IMR-90 (cell line): ENCODE measurements at regions not wholly inside any gene's neighbourhood (a gene's known extent, or its start where the extent isn't known, plus 50 kb on each side); places are given as distances from the start of the nearest gene placed in this dataset.

Experiments used
- ATAC-seq: fragments of 200-7000 bp; cut with Tn5 transposase; 2 replicates; pipeline ENCODE4 v1.9.1; 2020; ENCODE audit warnings: low read depth, mild to moderate bottlenecking, moderate library complexity
- BruUV-seq: library from RNA; stranded (reverse); fragments of 400-500 nt; replicated peaks from 2 replicates; lab custom pipeline; 2021; lab: Mats Ljungman, UMichigan
- CTCF ChIA-PET: fragments of 300-600 bp; formaldehyde crosslinking; extraction: SDS; loops from one replicate; lab custom pipeline; 2021; ENCODE audit warnings: antibody characterized with exemption; lab: Yijun Ruan, JAX
- POLR2A ChIA-PET: fragments of 300-600 bp; sonication (Branson Sonifier 250); formaldehyde crosslinking; loops from one replicate; lab custom pipeline; 2022; ENCODE audit warnings: antibody characterized with exemption; ENCODE audit not compliant: unreplicated experiment; lab: Charles Lee
- DNase-seq: peaks from one replicate; pipeline ENCODE4 v3.0.0; 2013
- H2AFZ ChIP-seq: replicated peaks from 2 replicates; pipeline ENCODE3; 2013; ENCODE audit warnings: low read length, mild to moderate bottlenecking; ENCODE audit not compliant: poor library complexity
- H2AK5ac ChIP-seq: 2 replicates; pipeline ENCODE4 v1.6.1; 2013; ENCODE audit warnings: low read depth, low read length, inconsistent platforms
- H2AK9ac ChIP-seq: replicated peaks from 2 replicates; pipeline ENCODE3; 2013; ENCODE audit warnings: mild to moderate bottlenecking, low read depth, low read length, moderate library complexity; ENCODE audit not compliant: poor library complexity
- H2BK120ac ChIP-seq: 2 replicates; pipeline ENCODE4 v1.6.1; 2013; ENCODE audit warnings: low read depth, low read length, inconsistent platforms
- H2BK15ac ChIP-seq: 3 replicates; pipeline ENCODE4 v1.6.1; 2013; ENCODE audit warnings: low read depth, low read length, inconsistent platforms
- H2BK20ac ChIP-seq: 2 replicates; pipeline ENCODE4 v1.6.1; 2013; ENCODE audit warnings: low read depth, mild to moderate bottlenecking, inconsistent platforms, low read length, moderate library complexity
- H2BK5ac ChIP-seq: 2 replicates; pipeline ENCODE4 v1.6.1; 2013; ENCODE audit warnings: mild to moderate bottlenecking, low read depth, low read length, inconsistent platforms; ENCODE audit not compliant: poor library complexity, severe bottlenecking
- H3K14ac ChIP-seq: replicated peaks from 2 replicates; pipeline ENCODE4 v1.6.1; 2013; ENCODE audit warnings: low read depth, low read length, inconsistent platforms
- H3K18ac ChIP-seq: 2 replicates; pipeline ENCODE4 v1.6.1; 2013; ENCODE audit warnings: low read depth, low read length, control low read depth
- H3K23ac ChIP-seq: 2 replicates; pipeline ENCODE4 v1.6.1; 2013; ENCODE audit warnings: low read depth, low read length, inconsistent platforms
- H3K27ac ChIP-seq: 2 replicates; pipeline ENCODE4 v1.5.1; 2013; ENCODE audit warnings: mild to moderate bottlenecking, control low read depth, low read length; ENCODE audit not compliant: insufficient read depth
- H3K27me3 ChIP-seq: 2 replicates; pipeline ENCODE4 v1.6.1; 2013; ENCODE audit warnings: low read length; ENCODE audit not compliant: control insufficient read depth, insufficient read depth
- H3K36me3 ChIP-seq: 2 replicates; pipeline ENCODE4 v1.6.1; 2013; ENCODE audit warnings: low read length, mixed read lengths; ENCODE audit not compliant: control insufficient read depth, insufficient read depth
- H3K4ac ChIP-seq: 2 replicates; pipeline ENCODE4 v1.6.1; 2013; ENCODE audit warnings: low read depth, low read length, inconsistent platforms
- H3K4me1 ChIP-seq: 2 replicates; pipeline ENCODE4 v1.6.1; 2013; ENCODE audit warnings: low read length, mixed read lengths; ENCODE audit not compliant: control insufficient read depth, insufficient read depth
- H3K4me2 ChIP-seq: 2 replicates; pipeline ENCODE4 v1.6.1; 2013; ENCODE audit warnings: low read depth, mild to moderate bottlenecking, control low read depth, low read length, moderate library complexity
- H3K4me3 ChIP-seq: 2 replicates; pipeline ENCODE4 v1.5.1; 2013; ENCODE audit warnings: low read depth, mild to moderate bottlenecking, control low read depth, low read length, moderate library complexity; ENCODE audit not compliant: insufficient read depth
- H3K56ac ChIP-seq: 2 replicates; pipeline ENCODE4 v1.6.1; 2013; ENCODE audit warnings: low read length, inconsistent platforms; ENCODE audit not compliant: insufficient read depth; ENCODE audit errors: extremely low read depth
- H3K79me1 ChIP-seq, 2 experiments: 2 replicates each; pipeline ENCODE4 v1.6.1; 2013; ENCODE audit warnings: low read length in 2 of 2, inconsistent platforms in 1 of 2, low read depth in 1 of 2
- H3K9ac ChIP-seq: 2 replicates; pipeline ENCODE4 v1.6.1; 2013; ENCODE audit warnings: low read depth, low read length, control low read depth
- H3K9me1 ChIP-seq: 2 replicates; pipeline ENCODE4 v1.6.1; 2013; ENCODE audit warnings: low read length, inconsistent platforms; ENCODE audit not compliant: insufficient read depth
- H3K9me3 ChIP-seq: 2 replicates; pipeline ENCODE4 v1.6.1; 2013; ENCODE audit warnings: low read length; ENCODE audit not compliant: control insufficient read depth, insufficient read depth
- H4K20me1 ChIP-seq: 2 replicates; pipeline ENCODE4 v1.6.1; 2013; ENCODE audit warnings: low read length, inconsistent platforms; ENCODE audit not compliant: insufficient read depth
- H4K5ac ChIP-seq: 2 replicates; pipeline ENCODE4 v1.6.1; 2013; ENCODE audit warnings: mild to moderate bottlenecking, low read depth, low read length, control low read depth
- H4K8ac ChIP-seq, 2 experiments: 2 replicates each; pipeline ENCODE4 v1.6.1; 2013; ENCODE audit warnings: low read depth in 2 of 2, low read length in 2 of 2, control low read depth in 1 of 2, inconsistent platforms in 1 of 2
- H4K91ac ChIP-seq: 2 replicates; pipeline ENCODE4 v1.6.1; 2013; ENCODE audit warnings: low read depth, low read length, inconsistent platforms; ENCODE audit not compliant: insufficient read depth
- BHLHE40 ChIP-seq: fragments of 150-350 bp; IDR thresholded peaks from 2 replicates; pipeline ENCODE4 v1.6.1; 2016; ENCODE audit warnings: mild to moderate bottlenecking, low read depth, low read length
- CEBPB ChIP-seq: IDR thresholded peaks from 2 replicates; pipeline ENCODE4 v1.6.1; 2012; ENCODE audit warnings: low read depth, low read length, improper control_type of control experiment
- CTCF ChIP-seq: conservative IDR thresholded peaks from 2 replicates; pipeline ENCODE4 v1.5.1; 2012; ENCODE audit warnings: mild to moderate bottlenecking, low read depth, low read length, improper control_type of control experiment
- ELK1 ChIP-seq: fragments of 150-350 bp; IDR thresholded peaks from 2 replicates; pipeline ENCODE4 v1.6.1; 2016; ENCODE audit warnings: low read depth, mild to moderate bottlenecking, low read length, moderate library complexity, borderline replicate concordance
- MAZ ChIP-seq: IDR thresholded peaks from 2 replicates; pipeline ENCODE4 v1.6.1; 2012; ENCODE audit warnings: low read depth, mild to moderate bottlenecking, low read length, improper control_type of control experiment, moderate library complexity, borderline replicate concordance
- RCOR1 ChIP-seq: IDR thresholded peaks from 2 replicates; pipeline ENCODE4 v1.6.1; 2012; ENCODE audit warnings: mild to moderate bottlenecking, low read length, improper control_type of control experiment; ENCODE audit not compliant: insufficient replicate concordance
- SMC3 ChIP-seq: fragments of 150-350 bp; IDR thresholded peaks from 2 replicates; pipeline ENCODE4 v1.6.1; 2016; ENCODE audit warnings: low read depth, mild to moderate bottlenecking, antibody characterized with exemption, low read length, moderate library complexity
- WGBS, 2 experiments: methylation state at CpG; one replicate each; pipeline versions ENCODE4 v1.1.5 to v1.1.7; 2013; ENCODE audit warnings: missing lambda C conversion rate in 2 of 2; ENCODE audit not compliant: insufficient read length in 1 of 2; ENCODE audit errors: extremely low coverage in 2 of 2; 5-methylcytosine and 5-hydroxymethylcytosine counted together
- dilution Hi-C: fragments of 300-500 bp; cut with HindIII; formaldehyde crosslinking; loops from one replicate; pipeline ENCODE4 v1.14.3; 2018; ENCODE audit warnings: low sequenced_read_pairs; ENCODE audit not compliant: unreplicated experiment
- in situ Hi-C: fragments of 300-500 bp; cut with MboI; formaldehyde crosslinking; loops from 3 replicates; pipeline ENCODE4 v1.14.3; 2019; ENCODE audit warnings: low sequenced_read_pairs, inconsistent platforms, mixed read lengths
- intact Hi-C: fragments of 100-400 bp; cut with micrococcal nuclease; formaldehyde crosslinking; loops from 2 replicates; pipeline ENCODE4 v1.10.0; 2022

GRCh38 chr3:54065586-54065985, 56.8 kb upstream of the CACNA2D3 start:
- Histone ChIP-seq H3K4me1 (no peaks in the 10 kb centered on the region), H3K23ac (no peak overlapping the region), H4K5ac (no peak overlapping the region), H3K18ac (no peak overlapping the region), H4K8ac (no peak overlapping the region), H2BK5ac (no peak overlapping the region), H3K9me1 (no peaks in the 10 kb centered on the region), H2BK15ac (no peak overlapping the region), H2AK5ac (no peak overlapping the region), H3K9me3 (peaks cover 9% of the 10 kb centered on the region; the same call in 1 of the 2 replicates), H2BK20ac (no peak overlapping the region), H3K4me3 (no peak overlapping the region), H3K36me3 (no peaks in the 10 kb centered on the region), H3K79me1 (no peaks in the 10 kb centered on the region), H2AFZ (no peak overlapping the region), H4K91ac (no peak overlapping the region), H3K27me3 (no peaks in the 10 kb centered on the region), H3K9ac (no peak overlapping the region), H2BK120ac (no peak overlapping the region), H4K20me1 (no peaks in the 10 kb centered on the region), H3K14ac (no peak overlapping the region), H3K56ac (no peak overlapping the region), H3K27ac (no peak overlapping the region), H3K4me2 (no peak overlapping the region), H3K4ac (no peak overlapping the region), H2AK9ac (no peak overlapping the region)
- 0% methylated on average over 1 of the region's 4 CpGs; no CpG with 5 or more reads in 1 of the 2 experiments for WGBS, 2 experiments
- intact Hi-C loops, result no loop called here
- ATAC-seq, result no peak
- no peak for DNase-seq
- TF ChIP-seq RCOR1, result no peak
- TF ChIP-seq CEBPB, result no peak
- no peak for TF ChIP-seq MAZ
- TF ChIP-seq SMC3, result no peak
- no peak for TF ChIP-seq BHLHE40
- TF ChIP-seq CTCF, result no peak
- no peak for TF ChIP-seq ELK1
- in situ Hi-C loops, result no loop called here
- ChIA-PET CTCF (no interaction called here), POLR2A (no interaction called here)
- dilution Hi-C loops, result no loop called here
- no TSS peak for BruUV-seq
